ENCODE measurements at regions not wholly inside any gene's neighbourhood (a gene's known extent, or its start where the extent isn't known, plus 50 kb on each side); places are given as distances from the start of the nearest gene placed in this dataset.

DNA sequence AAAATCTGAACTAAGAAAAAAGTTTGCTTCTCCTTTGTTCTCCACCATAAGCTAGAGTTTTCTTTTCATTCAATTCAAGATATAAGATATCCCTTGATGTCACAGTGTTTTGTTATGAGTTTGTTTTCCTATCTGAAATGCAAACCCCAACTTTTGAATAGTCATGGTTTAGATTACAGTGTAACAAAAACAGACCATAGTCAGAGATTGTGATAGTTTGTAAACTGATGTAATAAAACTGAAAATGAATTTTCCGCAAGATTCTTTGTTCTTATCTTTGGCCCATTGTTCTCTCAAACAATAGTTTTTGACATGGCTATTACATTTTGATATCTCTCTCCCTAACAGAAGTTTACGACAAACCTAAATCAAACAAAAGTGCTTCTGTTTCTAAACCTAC is 121.7 kb upstream of the GADL1 start:
- H3K27me3 ChIP-seq (ENCODE audit: control insufficient read depth, insufficient read depth, low read length), result no peaks in the 10 kb centered on the region; the same call in 1 of the 2 replicates
- no peaks in the 10 kb centered on the region for H3K36me3 ChIP-seq (replicated peaks; ENCODE audit: control insufficient read depth, insufficient read depth, low read length)
- no peak overlapping the region for H3K4me3 ChIP-seq (ENCODE audit: insufficient read depth, low read depth, low read length)
- DNase-seq, result no peak

DNA sequence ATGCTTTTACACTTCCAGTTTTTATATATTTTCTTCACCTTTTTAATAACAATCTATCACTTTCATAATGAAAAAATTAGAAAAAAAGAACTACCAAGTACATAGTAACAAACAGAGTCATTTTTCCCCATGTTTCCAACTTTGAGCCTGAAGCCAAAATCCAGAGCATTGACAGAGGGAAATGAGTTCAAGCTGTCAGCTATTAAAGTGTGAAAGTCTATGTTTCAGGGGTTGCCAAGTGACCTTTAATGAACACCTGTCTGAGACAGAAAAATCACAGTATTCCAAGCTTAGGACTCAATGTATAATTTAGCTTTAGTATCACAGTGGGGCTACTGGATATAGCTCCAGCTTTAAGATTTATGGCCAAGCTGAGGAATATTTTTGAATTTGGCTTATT is 128.3 kb upstream of the GADL1 start:
- H3K27me3 ChIP-seq (ENCODE audit: control insufficient read depth, insufficient read depth, low read length), result no peaks in the 10 kb centered on the region
- H3K4me3 ChIP-seq (ENCODE audit: insufficient read depth, low read depth, low read length), result no peak overlapping the region
- DNase-seq, result no peak
- H3K36me3 ChIP-seq (replicated peaks; ENCODE audit: control insufficient read depth, insufficient read depth, low read length), result no peaks in the 10 kb centered on the region

DNA sequence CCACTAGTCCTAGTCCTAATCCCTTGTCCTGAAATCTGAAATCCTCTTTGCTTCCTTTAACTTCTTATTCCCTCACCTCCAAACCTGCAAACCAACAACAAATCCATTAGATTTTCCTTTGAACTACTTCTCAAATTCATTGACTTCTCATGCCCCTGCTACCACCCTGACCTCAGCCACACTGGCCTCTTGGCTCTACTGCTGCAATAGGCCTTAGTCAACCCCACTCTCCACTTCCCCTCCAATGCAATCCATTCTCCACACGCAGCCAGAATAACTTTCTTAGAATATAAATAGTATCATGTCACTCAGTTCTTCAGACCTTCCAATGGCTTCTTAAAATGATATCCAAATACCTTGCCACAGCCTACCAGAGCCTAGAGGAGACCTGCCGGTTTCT is 131.1 kb upstream of the GADL1 start:
- Histone ChIP-seq H3K36me3 (replicated peaks; ENCODE audit: control insufficient read depth, insufficient read depth, low read length) (no peaks in the 10 kb centered on the region), H3K27me3 (ENCODE audit: control insufficient read depth, insufficient read depth, low read length) (no peaks in the 10 kb centered on the region), H3K4me3 (ENCODE audit: insufficient read depth, low read depth, low read length) (no peak overlapping the region)
- no peak for DNase-seq

DNA sequence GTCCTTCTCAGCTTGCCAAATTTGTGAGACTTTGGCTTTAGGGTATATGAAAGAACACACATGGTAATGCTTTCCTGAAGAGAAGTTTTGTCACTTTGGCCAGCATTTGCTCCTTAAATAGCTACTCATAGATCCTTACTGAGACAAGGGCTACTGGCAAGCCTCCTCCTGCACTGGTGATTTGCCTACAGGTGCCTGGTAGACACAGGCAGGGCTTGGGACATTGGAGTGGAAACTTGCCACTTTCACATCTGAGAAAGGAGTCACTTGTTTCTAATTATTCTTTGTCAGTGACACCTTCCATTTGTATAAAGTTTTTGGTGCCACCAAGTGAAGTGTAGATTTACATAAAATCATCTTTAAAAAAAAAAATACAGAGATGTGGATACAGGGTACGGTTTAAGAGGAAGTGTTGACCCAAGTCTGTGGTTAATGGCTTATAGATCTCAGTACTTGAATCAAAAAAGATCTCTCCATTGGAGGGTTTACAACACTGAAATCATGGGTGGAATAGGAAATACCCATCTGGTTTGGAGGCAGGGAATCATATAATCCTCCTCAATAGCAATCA is 132.8 kb upstream of the GADL1 start:
- Histone ChIP-seq H3K36me3 (replicated peaks; ENCODE audit: control insufficient read depth, insufficient read depth, low read length) (no peaks in the 10 kb centered on the region), H3K27me3 (ENCODE audit: control insufficient read depth, insufficient read depth, low read length) (no peaks in the 10 kb centered on the region), H3K4me3 (ENCODE audit: insufficient read depth, low read depth, low read length) (no peak overlapping the region)
- no peak for DNase-seq

DNA sequence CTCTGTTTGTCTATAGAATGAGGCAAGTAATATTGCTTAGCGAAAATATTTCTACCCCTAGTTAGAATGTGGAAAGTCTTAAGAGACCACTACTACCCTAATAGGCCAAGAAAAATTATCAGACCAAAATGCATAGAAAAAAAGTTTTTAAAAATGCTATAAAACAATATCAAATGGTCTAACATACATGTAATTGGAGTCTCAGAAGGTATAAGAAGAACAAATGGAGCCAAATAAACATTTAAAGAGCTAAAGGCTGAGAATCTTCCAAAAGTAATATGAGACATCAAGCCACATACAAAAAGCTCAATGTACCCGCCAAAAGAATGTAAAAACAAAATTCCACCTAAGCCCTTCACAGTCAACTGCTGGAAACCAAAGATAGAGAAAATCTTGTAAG is 133.5 kb upstream of the GADL1 start:
- Histone ChIP-seq H3K36me3 (replicated peaks; ENCODE audit: control insufficient read depth, insufficient read depth, low read length) (no peaks in the 10 kb centered on the region), H3K27me3 (ENCODE audit: control insufficient read depth, insufficient read depth, low read length) (no peaks in the 10 kb centered on the region), H3K4me3 (ENCODE audit: insufficient read depth, low read depth, low read length) (no peak overlapping the region)
- no peak for DNase-seq

DNA sequence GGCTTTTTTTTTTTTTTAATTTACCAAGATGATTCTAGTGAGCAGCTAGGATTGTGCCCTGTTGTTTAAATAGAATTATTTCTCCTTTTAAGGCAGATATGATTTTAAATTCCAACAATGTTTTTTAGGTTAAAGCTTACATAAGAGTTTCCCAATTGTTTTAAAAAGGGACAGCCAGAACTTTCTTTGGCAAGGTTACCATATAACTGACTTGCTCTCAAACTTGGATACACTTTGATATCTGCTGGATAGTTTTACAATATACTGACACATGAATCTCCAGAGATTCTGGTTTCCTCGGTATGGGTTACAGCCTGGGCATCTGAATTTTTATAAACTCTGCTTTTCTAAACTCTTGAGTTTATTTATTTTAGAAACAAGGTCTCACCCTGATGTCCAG is 134.3 kb upstream of the GADL1 start:
- no peak for DNase-seq
- no peak overlapping the region for H3K4me3 ChIP-seq (ENCODE audit: insufficient read depth, low read depth, low read length)
- no peaks in the 10 kb centered on the region for H3K27me3 ChIP-seq (ENCODE audit: control insufficient read depth, insufficient read depth, low read length)
- no peaks in the 10 kb centered on the region for H3K36me3 ChIP-seq (replicated peaks; ENCODE audit: control insufficient read depth, insufficient read depth, low read length)

DNA sequence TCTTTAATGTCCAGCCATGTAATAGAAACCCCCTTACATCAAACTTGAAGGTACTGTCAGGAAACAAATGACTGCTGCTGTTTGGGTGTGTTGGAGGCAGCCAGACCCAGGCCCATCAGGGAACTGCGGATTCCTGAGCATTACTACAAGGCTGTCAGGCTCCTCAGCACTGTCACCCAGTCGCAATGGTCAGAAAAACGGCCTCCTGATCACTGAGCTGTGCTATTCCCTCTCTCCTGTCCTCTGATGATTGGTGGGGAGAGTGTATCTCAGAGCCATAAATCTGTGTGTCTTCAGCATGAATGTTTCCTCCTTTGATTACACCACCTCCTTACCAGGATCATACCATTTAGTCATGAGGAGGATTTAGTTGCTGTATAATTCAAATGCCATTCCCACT is 135.2 kb upstream of the GADL1 start:
- Histone ChIP-seq H3K36me3 (replicated peaks; ENCODE audit: control insufficient read depth, insufficient read depth, low read length) (no peaks in the 10 kb centered on the region), H3K4me3 (ENCODE audit: insufficient read depth, low read depth, low read length) (no peak overlapping the region), H3K27me3 (ENCODE audit: control insufficient read depth, insufficient read depth, low read length) (no peaks in the 10 kb centered on the region)
- DNase-seq, result no peak

DNA sequence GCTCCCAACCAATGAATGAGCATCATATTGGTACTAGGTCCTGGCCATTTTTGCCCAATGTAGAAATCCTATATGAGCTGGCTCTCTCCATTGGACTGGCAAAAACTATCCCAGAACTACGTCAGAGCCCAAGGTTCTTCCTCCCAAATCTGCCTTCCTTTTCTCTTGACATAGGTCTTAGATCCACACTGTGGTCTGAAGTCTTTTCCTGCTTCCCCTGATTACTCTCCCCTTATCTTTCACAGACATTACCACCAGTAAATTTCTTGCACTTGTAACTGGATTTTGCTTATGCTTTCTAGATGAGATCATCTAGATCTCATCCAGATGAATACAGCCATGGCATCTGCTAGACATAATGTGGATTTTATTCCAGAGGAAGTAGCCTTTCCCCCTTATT is 141.2 kb upstream of the GADL1 start:
- Histone ChIP-seq H3K36me3 (replicated peaks; ENCODE audit: control insufficient read depth, insufficient read depth, low read length) (no peaks in the 10 kb centered on the region), H3K4me3 (ENCODE audit: insufficient read depth, low read depth, low read length) (no peak overlapping the region), H3K27me3 (ENCODE audit: control insufficient read depth, insufficient read depth, low read length) (no peaks in the 10 kb centered on the region)
- no peak for DNase-seq

DNA sequence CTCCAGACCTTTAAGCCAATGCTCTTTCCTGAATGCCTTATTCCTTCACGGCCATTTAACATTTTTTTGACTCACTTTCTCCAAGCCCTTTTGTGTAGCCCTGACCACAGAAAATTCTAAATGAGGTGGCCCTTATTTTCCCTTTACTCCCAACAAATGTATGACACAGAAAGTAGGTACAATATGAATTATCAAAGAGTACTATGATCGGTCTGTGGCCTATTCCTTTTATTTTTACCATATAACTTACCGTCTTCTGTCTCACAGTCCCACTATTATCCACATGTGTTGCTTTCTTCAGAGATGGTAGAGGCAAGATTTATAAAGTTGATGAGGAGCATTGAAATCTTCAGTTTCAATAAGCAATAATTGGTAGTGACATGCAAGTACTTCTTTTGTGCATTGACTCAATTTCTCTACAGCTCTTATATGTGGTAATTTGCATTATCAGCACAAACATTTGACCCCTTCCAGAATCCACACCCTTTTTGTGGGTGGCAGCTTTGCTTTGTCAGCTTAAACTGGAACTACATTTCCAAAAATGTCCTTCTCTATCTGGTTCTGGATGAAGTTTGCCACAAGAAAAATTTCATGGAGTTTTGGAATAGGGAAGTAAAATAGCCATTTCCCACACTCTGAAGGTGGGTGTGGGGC is 143.8 kb upstream of the GADL1 start:
- H3K27me3 ChIP-seq (ENCODE audit: control insufficient read depth, insufficient read depth, low read length), result no peaks in the 10 kb centered on the region
- H3K36me3 ChIP-seq (replicated peaks; ENCODE audit: control insufficient read depth, insufficient read depth, low read length), result no peaks in the 10 kb centered on the region
- H3K4me3 ChIP-seq (ENCODE audit: insufficient read depth, low read depth, low read length), result no peak overlapping the region
- no peak for DNase-seq

DNA sequence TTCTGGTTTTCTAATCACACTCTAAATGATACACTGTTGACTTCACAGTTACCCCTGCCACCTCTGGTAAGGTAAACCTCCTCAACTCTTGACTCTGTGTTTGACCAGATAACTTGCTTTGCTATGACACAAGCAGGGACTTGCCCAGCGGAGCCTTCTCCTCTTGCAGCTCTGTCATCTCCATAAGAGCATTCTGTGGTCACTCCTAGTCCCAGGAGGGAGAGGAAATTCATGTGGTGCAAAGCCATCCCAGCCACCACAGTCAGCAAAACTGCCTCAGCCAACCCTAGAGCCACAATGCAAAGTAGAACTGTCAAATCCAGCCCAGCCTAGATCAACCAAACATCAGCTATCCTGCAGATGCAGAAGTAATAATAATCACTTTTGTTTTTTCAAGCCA is 144.7 kb upstream of the GADL1 start:
- no peak for DNase-seq
- Histone ChIP-seq H3K4me3 (ENCODE audit: insufficient read depth, low read depth, low read length) (no peak overlapping the region), H3K27me3 (ENCODE audit: control insufficient read depth, insufficient read depth, low read length) (no peaks in the 10 kb centered on the region), H3K36me3 (replicated peaks; ENCODE audit: control insufficient read depth, insufficient read depth, low read length) (no peaks in the 10 kb centered on the region)

DNA sequence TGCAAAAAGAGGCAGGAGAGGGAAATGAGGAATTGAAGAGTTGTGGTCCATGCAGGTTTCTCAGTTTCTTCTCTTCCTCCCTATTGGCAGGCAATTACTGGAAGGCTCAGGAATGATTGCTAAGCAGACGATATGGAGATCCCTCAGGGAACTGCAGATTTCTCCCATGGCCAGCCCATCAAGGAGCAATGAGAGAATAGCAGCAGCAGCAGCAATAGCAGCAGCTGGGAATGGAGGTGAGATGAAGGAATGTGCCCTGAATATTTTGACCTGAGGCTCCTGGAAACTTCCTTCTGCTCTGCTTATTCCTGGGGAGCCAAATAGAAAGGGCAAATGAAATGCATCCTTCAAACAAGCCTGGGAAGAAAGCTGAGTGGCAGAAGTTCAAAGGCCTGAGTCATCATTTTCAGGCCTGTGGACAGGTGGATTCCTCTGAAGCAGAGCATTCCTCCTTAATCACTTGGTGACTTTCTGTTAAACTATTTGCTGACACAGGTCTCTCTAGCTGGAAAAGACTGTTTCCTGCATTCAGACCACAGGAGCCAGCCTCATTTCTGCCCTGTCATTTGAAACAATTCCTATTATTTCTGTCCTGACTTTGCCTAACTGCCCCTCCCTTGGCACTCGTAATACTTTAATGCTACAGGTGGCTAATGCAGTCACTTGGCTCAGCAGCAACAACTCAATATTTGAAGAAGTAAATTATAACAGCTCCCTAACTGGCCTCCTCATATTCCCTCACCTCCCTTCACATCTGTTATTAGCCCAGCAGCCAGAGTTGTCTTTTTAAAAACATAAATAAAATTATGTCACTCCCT is 146.9 kb upstream of the GADL1 start:
- DNase-seq, result peak; percentile 11
- H3K27me3 ChIP-seq (ENCODE audit: control insufficient read depth, insufficient read depth, low read length), result no peaks in the 10 kb centered on the region
- no peak overlapping the region for H3K4me3 ChIP-seq (ENCODE audit: insufficient read depth, low read depth, low read length)
- no peaks in the 10 kb centered on the region for H3K36me3 ChIP-seq (replicated peaks; ENCODE audit: control insufficient read depth, insufficient read depth, low read length)

DNA sequence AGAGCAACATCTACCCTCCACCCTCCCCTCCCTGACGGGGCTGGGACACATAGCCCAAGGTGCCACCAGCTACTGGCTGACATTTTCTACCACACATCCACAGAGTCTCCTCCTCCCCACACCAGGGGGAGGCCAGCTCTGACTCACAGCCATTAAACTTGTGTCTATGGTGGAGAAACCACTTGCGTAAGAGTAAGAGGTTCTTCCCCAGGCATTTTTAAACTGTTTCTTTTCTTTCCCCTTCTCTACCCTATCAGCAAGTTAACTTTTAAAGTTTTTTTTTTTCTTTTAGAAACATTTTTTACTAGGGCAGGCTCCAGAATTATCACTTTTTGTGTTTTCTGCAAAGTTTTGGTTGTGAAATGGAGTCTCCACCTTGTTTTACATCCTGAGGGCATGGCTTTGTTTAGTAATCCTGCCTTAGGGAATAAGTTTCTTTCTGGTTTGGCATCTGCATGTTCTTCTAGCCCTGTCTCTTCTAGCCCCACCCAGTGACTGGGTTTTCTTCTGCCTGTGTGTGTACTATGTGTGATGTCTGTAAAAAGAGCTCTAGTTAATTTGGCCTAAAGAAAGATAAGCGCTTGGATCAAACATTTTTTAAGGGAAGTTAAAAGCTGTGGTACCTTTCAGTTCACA is 148.8 kb upstream of the GADL1 start:
- Histone ChIP-seq H3K36me3 (replicated peaks; ENCODE audit: control insufficient read depth, insufficient read depth, low read length) (no peaks in the 10 kb centered on the region), H3K4me3 (ENCODE audit: insufficient read depth, low read depth, low read length) (no peak overlapping the region), H3K27me3 (ENCODE audit: control insufficient read depth, insufficient read depth, low read length) (no peaks in the 10 kb centered on the region)
- no peak for DNase-seq

DNA sequence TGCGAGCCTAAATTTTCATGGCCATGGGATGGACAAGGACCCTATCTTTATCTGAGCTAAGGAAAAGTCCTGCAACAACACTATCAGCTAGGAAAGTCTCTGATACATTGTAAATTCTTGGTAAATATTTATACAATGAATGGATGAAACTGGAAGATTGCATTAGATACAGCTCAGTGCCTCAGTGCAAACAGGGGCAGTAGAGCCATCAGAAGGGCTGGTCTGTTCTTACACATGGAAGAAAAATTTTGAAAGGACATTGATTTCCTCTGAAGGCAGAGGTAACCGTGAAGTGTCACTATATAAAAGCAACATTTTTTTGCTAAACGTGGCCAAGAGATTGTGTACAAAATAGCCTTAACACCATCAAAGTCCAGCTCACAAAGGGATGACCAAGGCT is 153.2 kb upstream of the GADL1 start:
- Histone ChIP-seq H3K36me3 (replicated peaks; ENCODE audit: control insufficient read depth, insufficient read depth, low read length) (no peaks in the 10 kb centered on the region), H3K27me3 (ENCODE audit: control insufficient read depth, insufficient read depth, low read length) (no peaks in the 10 kb centered on the region), H3K4me3 (ENCODE audit: insufficient read depth, low read depth, low read length) (no peak overlapping the region)
- DNase-seq, result no peak

DNA sequence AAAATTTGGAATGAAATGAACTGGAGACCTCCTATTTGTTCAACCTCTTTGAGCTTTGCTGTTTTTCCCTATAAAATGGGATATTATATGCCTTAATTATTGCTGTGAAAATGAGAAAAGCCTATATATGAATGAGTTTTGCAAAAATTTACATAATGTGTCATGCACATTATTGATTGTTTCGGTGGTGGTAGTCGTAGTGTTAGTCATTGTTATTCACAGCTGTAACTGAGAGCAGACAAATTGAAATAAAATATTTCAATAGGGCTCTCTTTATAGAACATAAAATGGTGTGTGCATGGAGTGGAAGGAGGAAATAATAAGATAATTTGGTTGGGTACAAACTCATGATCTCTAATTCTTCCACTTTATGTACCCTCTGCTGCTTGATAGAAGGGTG is 153.7 kb upstream of the GADL1 start:
- no peak for DNase-seq
- Histone ChIP-seq H3K4me3 (ENCODE audit: insufficient read depth, low read depth, low read length) (no peak overlapping the region), H3K36me3 (replicated peaks; ENCODE audit: control insufficient read depth, insufficient read depth, low read length) (no peaks in the 10 kb centered on the region), H3K27me3 (ENCODE audit: control insufficient read depth, insufficient read depth, low read length) (no peaks in the 10 kb centered on the region)

DNA sequence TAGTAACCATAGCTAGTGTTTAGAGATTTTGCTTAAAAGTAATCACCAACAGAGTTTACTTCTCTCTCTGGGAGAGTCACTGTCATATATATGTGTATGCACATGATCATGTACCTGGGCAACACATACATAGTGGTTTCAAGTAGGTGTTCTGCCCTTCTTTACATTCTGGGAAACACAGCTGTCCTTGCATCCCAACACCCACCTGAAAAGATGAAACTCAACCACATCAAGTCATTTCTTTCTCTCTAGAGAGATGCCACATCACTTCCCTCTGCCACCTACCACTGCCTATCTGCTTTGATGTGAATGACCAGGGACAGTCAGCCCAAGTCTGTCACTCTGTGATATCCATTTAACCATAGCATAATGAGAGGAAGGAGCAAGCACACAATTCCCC is 155.8 kb upstream of the GADL1 start:
- H3K36me3 ChIP-seq (replicated peaks; ENCODE audit: control insufficient read depth, insufficient read depth, low read length), result no peaks in the 10 kb centered on the region
- DNase-seq, result no peak
- no peaks in the 10 kb centered on the region for H3K27me3 ChIP-seq (ENCODE audit: control insufficient read depth, insufficient read depth, low read length)
- H3K4me3 ChIP-seq (ENCODE audit: insufficient read depth, low read depth, low read length), result no peak overlapping the region

All from H7 (cell line).